Glutamatergic neuron (in vitro differentiated cells): ENCODE measurements at regions not wholly inside any gene's neighbourhood (a gene's known extent, or its start where the extent isn't known, plus 50 kb on each side); places are given as distances from the start of the nearest gene placed in this dataset.

Source experiments
- DNase-seq: peaks from one replicate; pipeline ENCODE4 v3.0.0; 2022
- H3K27ac Mint-ChIP-seq: one replicate; pipeline ENCODE4 v1.8.0; 2020; ENCODE audit warnings: mild to moderate bottlenecking, mixed read lengths, inconsistent platforms; ENCODE audit not compliant: unreplicated experiment
- H3K27me3 Mint-ChIP-seq: one replicate; pipeline ENCODE4 v1.8.0; 2020; ENCODE audit warnings: mild to moderate bottlenecking, moderate library complexity, mixed read lengths, inconsistent platforms; ENCODE audit not compliant: unreplicated experiment
- H3K36me3 Mint-ChIP-seq: one replicate; pipeline ENCODE4 v1.8.0; 2020; ENCODE audit warnings: mild to moderate bottlenecking, mixed read lengths, inconsistent platforms; ENCODE audit not compliant: unreplicated experiment
- H3K4me1 Mint-ChIP-seq: one replicate; pipeline ENCODE4 v1.8.0; 2020; ENCODE audit warnings: mild to moderate bottlenecking, low read depth, mixed read lengths, inconsistent platforms; ENCODE audit not compliant: unreplicated experiment
- H3K4me3 Mint-ChIP-seq: one replicate; pipeline ENCODE4 v1.8.0; 2020; ENCODE audit warnings: mild to moderate bottlenecking, mixed read lengths, inconsistent platforms; ENCODE audit not compliant: unreplicated experiment
- H3K9me3 Mint-ChIP-seq: one replicate; pipeline ENCODE4 v1.8.0; 2020; ENCODE audit warnings: mild to moderate bottlenecking, moderate library complexity, mixed read lengths, inconsistent platforms; ENCODE audit not compliant: unreplicated experiment
- TF ChIP-seq, protein P1 (sequence below): fragments of 200-600 bp; sonication (generic); IDR thresholded peaks from one replicate; pipeline ENCODE4 v1.5.0; 2021; ENCODE audit not compliant: partially characterized antibody, unreplicated experiment

DNA sequence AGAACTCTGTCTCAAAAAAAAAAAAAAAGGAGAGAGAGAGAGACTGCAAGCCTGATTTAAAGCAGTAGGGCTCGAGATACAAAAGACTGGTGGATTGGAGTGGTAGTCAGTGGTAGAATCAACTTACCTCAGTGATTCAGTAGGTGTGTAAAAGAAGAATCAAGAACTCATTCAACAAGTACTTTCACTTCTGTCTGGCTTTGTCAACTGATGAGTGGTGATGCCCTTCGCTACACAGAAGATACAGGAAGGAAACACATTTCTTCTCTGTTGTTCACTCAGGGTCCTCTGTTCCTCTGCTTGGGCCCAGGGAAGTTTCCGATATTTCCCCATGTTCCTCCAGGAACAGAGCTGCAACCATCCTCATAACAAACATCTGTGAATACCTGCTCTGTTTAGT is 68.6 kb upstream of the COG2 start:
- Mint-ChIP-seq H3K9me3 (no peaks in the 10 kb centered on the region), H3K27me3 (no peaks in the 10 kb centered on the region), H3K4me3 (no peak overlapping the region), H3K4me1 (no peaks in the 10 kb centered on the region), H3K36me3 (no peaks in the 10 kb centered on the region), H3K27ac (no peak overlapping the region)
- TF ChIP-seq, protein P1, sequence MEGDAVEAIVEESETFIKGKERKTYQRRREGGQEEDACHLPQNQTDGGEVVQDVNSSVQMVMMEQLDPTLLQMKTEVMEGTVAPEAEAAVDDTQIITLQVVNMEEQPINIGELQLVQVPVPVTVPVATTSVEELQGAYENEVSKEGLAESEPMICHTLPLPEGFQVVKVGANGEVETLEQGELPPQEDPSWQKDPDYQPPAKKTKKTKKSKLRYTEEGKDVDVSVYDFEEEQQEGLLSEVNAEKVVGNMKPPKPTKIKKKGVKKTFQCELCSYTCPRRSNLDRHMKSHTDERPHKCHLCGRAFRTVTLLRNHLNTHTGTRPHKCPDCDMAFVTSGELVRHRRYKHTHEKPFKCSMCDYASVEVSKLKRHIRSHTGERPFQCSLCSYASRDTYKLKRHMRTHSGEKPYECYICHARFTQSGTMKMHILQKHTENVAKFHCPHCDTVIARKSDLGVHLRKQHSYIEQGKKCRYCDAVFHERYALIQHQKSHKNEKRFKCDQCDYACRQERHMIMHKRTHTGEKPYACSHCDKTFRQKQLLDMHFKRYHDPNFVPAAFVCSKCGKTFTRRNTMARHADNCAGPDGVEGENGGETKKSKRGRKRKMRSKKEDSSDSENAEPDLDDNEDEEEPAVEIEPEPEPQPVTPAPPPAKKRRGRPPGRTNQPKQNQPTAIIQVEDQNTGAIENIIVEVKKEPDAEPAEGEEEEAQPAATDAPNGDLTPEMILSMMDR, result no peak
- DNase-seq, result no peak

DNA sequence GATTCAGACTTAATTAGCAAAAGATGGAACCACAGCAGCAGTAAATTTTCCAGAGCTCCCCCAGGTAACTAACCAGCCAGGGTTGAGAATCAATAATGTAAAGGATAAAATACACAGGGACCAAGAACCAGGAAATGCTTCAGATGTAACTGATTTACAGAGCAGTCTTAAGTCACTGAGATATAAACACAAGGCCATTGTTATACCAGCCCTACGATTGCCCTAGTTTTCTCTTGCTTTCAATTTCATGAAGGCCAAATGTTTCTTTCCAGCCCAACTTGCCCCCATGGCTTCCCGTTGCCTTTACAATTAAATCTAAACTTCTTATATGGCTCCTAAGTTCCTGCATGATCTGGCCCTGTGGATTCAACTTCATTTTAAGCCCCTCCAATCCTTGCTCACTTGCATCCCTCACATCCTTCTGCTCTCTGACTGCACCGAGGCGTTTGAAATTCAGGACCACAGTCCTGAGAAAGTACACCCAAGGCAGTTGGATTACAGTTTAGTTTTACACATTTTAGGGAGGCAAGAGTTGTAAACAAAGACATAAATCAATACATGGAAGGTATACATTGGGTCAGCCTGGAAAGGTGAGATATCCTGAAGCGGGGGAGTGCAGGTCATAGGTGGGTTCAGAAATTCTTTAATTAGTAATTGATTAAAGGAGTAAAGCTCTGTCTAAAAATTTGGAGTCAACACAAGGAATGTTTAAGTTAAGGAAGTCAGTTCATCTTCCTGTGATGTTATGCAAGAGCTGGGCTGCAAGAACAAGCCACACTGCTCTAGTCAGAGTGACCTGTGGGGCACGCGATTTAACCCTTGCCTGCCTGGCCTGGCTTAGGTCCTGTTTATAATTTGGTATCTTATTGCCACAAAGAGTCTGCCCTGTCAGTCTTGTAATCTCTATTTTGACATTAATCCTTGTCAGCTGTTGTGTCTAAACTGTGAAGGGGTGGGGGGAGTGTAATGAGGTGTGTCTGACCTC is 69.9 kb upstream of the COG2 start:
- H3K27me3 Mint-ChIP-seq, result no peaks in the 10 kb centered on the region
- H3K9me3 Mint-ChIP-seq, result no peaks in the 10 kb centered on the region
- no peak for DNase-seq
- no peak overlapping the region for H3K27ac Mint-ChIP-seq
- peak overlapping the region; percentile 3 for H3K4me3 Mint-ChIP-seq
- H3K4me1 Mint-ChIP-seq, result no peaks in the 10 kb centered on the region
- H3K36me3 Mint-ChIP-seq, result no peaks in the 10 kb centered on the region
- TF ChIP-seq, protein P1, result no peak

DNA sequence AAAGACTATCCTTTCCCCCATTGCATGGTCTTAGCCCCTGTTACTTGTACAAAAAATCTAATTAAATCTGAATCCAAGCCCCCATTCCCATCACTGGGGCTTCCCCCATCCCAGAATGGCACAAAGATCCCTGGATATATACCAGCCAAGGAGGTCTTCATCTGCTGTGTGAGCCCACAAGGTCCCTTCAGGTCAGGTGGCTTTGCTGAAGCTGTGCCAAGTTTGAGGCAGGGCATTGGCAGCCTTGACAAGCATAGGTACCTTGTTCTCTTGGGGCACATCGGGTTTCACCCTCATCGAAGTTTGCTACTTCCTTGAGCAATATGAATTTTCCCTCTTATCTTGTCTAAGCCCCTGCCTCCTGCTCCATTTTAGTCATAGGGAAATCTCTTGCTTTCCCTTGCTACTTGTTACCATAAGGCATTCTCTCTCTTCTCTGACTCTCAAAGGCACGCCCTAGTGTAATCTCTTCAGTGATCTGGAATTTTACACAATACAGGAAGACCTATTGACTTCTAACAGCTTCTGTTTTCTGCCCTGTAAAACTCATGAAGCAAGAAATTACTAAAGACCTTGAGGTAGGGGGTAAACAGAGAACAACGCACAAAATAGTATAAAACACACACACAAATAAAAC is 71.4 kb upstream of the COG2 start:
- Mint-ChIP-seq H3K9me3 (no peaks in the 10 kb centered on the region), H3K27me3 (no peaks in the 10 kb centered on the region)
- TF ChIP-seq, protein P1, result no peak

DNA sequence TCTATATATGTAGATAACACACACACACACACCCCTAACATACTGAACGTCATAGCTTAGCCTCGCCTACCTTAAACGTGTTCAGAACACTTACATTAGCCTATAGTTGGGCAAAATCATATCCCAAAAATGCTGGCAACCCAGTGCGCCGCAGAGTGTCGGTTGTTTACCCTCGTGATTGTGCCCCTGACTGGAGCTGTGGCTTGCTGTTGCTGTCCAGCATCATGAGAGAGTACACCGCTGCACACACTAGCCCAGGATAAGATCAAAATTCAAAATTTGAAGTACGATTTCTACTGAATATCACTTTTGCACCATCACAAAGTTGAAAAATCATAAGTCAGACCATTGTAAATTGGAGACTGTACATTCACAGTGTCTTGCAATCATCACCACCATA is 73.1 kb upstream of the COG2 start:
- Mint-ChIP-seq H3K4me3 (no peak overlapping the region), H3K4me1 (peaks cover 9% of the 10 kb centered on the region), H3K27me3 (no peaks in the 10 kb centered on the region), H3K27ac (no peak overlapping the region), H3K36me3 (no peaks in the 10 kb centered on the region), H3K9me3 (peaks cover 2% of the 10 kb centered on the region)
- DNase-seq, result no peak
- TF ChIP-seq, protein P1, result no peak

More for the DNA sequence above, 71.4 kb upstream of the COG2 start:
- no peak overlapping the region for H3K27ac Mint-ChIP-seq
- no peak overlapping the region for H3K4me3 Mint-ChIP-seq
- no peak for DNase-seq
- no peaks in the 10 kb centered on the region for H3K36me3 Mint-ChIP-seq
- no peaks in the 10 kb centered on the region for H3K4me1 Mint-ChIP-seq

DNA sequence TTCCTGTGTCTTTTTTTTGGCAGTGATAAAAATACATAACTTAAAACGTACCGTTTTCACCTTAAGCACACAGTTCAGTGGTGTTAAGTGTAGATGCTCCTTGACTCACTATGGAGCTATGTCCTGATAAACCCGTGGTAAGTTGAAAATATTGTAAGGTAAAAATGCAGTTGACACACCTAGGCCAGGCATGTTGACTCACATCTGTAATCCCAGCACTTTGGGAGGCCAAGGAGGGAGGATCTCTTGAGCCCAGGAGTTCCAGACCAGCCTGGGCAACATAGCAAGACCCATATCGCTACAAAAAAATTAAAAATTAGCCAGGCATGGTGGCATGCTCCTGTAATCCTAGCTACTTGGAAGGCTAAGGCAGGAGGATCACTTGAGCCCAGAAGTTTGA is 73.6 kb upstream of the COG2 start:
- no peak overlapping the region for H3K4me3 Mint-ChIP-seq
- peaks cover 3% of the 10 kb centered on the region for H3K27me3 Mint-ChIP-seq
- H3K4me1 Mint-ChIP-seq, result peaks cover 14% of the 10 kb centered on the region
- no peak overlapping the region for H3K27ac Mint-ChIP-seq
- no peaks in the 10 kb centered on the region for H3K36me3 Mint-ChIP-seq
- H3K9me3 Mint-ChIP-seq, result peaks cover 3% of the 10 kb centered on the region
- no peak for DNase-seq
- TF ChIP-seq, protein P1, result no peak
